Fibroblast of skin of right quadriceps (primary cell): ENCODE measurements at regions not wholly inside any gene's neighbourhood (a gene's known extent, or its start where the extent isn't known, plus 50 kb on each side); places are given as distances from the start of the nearest gene placed in this dataset.
"Not testable (repeated sequence)": the region's sequence is repeated elsewhere in the genome, so short reads cannot be mapped to it uniquely, and the experiment has no call there.

Experiments used
- DNase-seq: peaks from one replicate; pipeline ENCODE4 v3.0.0-alpha.2; 2013

DNA sequence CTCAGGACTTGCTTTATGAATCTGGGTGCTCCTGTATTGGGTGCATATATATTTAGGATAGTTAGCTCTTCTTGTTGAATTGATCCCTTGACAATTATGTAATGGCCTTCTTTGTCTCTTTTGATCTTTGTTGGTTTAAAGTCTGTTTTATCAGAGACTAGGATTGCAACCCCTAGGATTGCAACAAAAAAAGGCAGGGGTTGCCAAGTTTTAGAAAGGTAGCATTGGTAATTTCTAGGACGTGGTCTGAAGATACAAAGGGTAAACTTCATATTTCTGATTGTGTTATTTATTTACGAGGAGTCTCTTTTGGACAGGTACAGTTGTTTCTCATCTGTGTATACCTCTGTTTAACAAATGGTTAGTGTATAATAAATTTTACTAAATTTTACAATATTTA is 433.7 kb downstream of the BTG1 start:
- DNase-seq = not testable (repeated sequence)

DNA sequence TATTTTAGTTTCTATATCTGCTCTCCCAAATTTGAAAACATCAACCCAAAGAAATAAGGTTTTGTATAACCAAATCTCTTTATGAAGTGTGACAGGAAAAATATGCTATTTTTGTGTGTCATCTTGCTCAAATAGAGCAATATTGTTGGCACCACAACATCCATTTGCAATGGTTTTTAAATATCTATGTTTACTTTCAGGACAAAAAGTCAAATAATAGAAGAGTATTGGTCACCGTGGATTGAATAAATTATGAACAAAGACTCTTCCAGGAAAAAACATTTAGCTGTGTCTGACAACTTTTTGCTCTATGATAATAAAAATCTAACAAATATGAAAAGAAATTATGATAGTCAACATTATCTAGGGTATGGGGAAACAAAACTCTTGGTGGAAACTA is 439.2 kb downstream of the BTG1 start:
- DNase-seq = no peak

DNA sequence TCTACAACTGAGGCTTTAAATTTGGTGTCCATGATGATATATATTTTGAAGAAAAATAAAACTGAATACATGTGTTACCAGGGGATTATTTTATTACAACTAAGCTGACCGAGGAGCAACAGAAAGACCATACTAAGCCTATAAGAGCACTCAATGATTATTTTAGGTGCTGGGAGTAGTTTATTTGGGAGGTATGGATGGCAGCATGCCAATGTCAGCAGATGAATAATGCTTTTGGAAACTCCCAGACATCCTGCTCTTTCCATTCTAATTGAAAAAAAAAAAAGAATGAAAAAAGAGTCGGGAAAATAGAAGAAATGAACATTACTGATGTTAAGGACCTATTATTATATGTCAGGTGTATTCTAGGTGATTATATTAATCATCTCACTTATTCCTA is 441.2 kb downstream of the BTG1 start:
- DNase-seq = peak; percentile 48

DNA sequence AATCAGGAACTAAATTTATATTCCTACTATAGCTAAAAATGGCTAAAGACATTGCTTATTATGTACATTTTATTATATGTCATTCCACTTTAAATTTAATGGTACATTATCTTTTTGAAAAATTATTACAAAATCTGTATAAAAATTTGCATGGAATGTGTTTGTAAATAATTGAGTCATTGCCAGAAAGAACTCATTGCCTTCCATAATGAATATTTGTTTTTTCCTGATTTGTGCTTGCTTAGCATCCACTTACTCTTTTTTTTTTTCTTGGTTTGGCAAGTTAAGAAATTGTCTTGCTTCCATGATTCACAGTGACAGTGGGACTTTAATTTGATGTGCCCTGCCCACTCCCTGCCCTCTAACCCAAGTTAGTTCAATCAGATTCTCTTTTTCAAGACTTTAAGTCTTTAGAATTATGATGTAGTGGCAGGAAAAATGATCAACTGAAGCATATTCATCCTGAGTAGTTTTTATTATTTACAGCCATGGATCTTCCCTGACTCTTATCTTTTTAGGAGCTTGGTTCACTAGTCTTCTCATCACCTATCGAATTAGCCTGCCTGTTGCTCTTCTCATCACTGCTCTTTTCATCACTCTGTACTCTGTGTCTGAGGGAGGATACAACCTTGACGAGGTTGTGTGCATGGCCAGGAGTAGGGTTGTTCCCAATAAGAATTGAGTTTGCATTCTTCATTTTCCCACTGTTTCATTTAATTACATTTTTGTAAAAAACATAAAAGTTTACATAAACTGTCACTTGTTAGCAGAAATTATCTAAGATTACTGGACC is 442.0 kb downstream of the BTG1 start:
- no peak for DNase-seq

DNA sequence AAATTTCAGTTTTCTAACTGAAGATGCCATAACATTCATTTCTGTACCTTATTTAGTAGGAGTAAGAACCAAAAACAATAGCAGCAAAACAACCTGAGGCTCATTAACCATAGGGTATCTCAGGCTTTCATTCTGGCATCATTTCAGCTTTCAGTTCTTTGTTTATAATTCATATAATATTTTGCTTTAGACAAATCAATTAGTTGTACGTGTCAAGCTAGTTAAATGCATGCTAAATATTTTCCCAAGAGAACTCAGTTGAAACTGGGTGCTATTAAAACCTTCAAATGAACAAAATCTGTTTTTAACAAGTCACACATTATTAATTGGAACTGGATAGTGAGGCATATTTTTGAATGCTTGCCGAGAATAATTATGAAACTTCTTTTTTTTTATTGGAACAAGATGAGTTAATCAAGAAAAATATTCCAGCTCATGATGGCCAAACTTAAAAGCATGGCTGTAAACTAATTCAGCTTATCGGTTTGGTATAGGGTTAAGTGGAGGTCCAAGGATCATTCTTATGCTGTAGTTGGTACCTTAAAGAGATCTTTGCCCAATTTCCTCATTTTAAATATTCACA is 442.7 kb downstream of the BTG1 start:
- DNase-seq = no peak

DNA sequence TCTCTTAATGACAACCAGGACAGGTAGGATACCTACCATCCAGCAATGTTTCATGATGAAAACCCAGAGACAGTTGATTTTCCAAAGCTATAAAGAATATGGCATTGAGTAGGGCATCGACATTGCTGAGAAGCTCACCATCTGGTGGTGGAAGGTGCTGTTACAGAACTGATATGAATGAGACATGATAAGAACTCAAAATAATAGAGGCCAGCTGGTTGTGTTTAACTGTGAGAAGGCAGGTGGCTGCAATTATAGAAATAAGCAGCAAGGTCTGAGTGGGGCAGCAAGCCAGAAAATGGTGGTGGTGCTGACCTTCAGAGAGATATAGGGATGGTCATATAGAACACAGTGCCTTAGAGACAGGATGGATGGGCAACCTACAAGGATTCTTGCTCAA is 449.7 kb downstream of the BTG1 start:
- no peak for DNase-seq

DNA sequence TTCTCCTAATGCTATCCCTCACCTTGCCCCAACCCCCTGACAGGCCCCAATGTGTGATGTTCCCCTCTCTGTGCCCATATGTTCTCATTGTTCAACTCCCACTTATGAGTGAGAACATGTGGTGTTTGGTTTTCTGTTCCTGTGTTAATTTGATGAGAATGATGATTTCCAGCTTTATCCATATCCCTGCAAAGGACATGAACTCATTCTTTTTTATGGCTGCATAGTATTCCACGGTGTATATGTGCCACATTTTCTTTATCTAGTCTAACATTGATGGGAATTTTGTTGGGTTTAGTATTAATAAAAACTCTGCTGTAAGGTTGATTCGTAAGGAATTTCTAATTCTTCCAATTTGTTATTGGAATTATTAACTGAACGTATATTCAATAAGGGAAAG is 450.2 kb downstream of the BTG1 start:
- not testable (repeated sequence) for DNase-seq

DNA sequence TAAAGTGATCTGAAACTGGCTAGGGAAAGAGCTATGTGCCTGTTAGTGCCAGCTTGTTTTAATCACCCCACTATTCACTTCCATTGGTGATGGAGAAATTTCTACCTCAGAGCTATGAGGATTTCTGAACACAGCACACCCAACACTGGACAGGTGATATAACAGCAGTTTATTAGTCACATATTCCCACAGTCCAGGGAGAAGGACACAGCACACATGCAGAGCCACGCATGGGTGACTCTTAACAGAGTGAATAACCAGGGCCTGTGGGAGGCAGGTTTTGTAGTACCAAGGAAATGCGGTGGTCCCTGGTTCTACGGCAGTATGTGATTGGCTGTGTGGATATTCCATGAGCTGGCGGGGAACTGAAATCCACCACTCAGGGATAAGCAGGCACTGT is 455.1 kb downstream of the BTG1 start:
- no peak for DNase-seq

DNA sequence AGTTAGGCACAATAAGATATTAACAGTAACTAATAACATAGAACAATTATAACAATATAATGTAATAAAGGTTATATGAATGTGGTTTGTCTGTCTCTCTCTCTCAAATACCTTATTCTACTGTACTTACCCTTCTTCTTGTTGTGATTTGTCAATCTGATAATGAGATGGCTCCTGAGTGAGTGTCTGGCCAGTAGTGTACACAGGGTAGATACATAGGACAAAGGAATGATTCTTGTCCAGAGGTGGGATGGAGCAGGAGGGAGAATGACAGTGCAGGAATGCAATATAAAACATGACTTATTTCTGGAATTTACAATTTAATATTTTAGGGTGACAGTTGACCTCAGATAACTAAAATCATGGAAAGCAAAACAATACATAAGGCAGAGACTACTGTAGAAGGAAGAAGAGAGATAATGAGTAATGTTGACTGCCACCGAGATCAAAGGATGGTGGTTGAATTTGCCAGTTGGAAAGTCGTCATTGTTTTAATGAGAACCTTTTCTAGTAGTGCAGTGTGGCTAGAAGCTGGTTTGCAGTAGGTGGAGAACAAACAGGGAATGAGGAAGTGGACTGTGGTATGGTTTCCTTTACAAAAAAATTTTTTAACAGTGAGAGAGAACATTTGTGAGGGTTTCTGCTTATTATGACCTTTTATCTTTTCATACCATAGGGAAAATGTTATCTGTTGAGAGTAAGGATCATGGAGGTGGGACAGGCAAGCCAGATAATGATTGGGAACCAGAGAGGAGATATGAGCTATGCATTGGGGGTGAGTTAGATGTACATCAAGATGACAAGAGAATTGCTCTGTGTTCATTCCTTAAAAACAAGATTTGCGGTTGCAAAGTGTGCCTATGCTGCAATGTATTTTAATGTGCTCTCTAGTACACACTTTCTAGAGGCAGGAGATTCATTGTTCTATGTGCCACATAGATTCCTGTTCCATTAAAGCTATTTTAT is 458.3 kb downstream of the BTG1 start:
- DNase-seq = peak; percentile 12

DNA sequence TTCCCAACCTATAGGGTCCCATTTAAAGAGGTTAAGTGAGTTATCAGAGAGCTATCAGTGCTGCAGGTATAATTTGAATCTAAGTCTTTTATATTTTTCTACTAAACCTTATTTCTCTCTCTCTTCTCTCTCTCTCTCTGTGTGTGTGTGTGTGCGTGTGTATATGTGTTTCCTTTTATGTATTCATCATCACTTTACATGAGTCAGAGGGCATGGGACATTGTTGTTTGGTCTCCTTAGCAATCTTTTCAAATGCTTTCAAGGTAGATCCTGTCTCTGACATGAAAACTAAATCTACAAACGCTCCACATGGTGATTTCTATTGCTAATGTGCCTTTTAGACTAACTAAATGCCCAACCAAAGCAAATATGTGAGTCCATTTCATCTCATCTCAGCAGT is 459.7 kb downstream of the BTG1 start:
- peak; percentile 9 for DNase-seq

DNA sequence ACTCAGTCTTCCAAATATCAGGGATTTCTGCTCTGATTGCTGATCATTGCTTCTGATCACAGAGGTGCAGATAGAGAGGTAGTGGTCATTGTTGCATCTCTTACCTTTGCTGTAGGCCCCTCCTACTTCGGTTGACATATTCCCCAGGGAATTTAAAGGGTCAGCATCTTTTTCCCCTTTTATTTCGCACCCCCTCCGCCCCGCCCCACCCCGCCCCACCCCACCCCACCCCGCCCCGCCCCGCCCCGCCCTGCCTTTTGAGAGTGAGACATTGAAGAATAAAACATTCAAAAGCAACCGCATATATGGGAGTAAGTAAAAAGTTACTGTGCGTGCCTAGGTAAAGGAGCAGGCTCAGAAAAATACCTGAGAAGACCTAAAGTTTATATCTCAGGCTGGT is 463.9 kb downstream of the BTG1 start:
- DNase-seq = no peak

DNA sequence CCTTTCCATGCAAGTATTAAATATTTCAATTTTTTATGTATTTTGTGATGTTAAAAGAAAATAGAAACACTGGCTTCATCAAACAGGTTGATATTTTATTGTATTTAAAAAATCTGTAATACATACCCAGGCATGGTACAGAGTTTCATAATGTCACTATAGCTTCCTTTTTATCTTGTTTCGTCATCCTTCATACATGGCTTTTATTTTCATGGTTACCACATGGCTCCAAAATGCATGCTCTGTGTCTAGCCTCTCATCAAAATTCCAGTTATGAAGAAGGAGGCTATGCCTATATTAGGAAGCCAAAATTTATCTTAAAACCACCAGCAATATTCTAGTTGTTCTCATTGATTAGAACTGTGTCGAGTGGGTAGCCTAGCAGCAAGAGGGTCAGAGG is 464.8 kb downstream of the BTG1 start:
- no peak for DNase-seq

DNA sequence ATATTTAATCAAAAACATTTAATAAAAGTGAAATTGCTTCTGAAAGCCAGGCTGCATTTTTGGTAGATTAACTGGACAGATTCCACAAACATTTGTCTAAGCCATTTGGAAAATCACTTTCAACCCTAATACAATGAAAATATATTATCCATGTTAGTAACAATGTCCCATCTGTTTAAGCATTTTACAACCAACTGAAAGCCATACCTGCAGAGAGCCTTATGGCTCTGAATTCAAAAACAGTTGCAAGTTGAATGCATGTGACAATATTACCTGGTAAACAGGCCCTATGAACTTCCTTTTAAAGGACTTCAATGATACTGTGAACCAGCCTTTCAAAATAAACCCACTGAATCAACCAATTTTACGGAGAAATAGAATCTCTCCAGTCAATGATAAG is 468.1 kb downstream of the BTG1 start:
- no peak for DNase-seq

DNA sequence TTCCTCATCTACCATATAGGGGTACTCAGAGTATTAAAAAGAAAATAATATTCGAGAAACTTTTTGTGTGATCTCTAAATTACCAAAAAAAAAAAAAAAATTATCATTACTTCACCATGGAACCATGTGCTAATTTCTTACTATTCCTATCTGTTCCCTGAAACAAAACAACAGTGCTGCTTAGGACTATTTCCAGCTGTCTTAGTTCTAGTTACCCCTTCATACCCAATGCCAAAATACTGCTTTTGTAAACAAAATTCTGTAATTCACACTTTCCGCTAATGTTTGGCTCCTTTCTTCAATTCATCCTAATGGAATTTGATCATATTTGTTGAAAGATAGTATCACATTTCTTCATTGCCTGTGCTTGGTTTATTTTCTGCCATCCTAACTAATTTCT is 470.2 kb downstream of the BTG1 start:
- no peak for DNase-seq

DNA sequence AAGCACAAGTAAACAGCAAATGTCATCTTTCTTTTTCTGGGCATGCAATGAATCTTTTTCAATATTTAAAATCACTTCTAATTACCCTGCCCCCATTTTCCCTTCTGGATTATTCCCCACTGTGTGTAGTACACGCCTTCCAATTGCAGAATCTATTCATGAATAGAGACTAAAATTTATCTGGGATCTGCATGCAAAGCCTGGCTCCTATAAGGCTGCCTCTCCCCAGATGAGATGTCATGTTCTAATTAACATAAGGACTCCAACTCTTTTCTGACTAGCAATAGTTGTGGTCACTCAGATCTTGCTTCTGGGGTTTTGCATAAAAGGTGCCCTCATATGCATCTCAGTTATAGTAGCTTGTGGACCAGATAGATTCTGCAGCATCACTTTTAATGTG is 473.5 kb downstream of the BTG1 start:
- DNase-seq = no peak

DNA sequence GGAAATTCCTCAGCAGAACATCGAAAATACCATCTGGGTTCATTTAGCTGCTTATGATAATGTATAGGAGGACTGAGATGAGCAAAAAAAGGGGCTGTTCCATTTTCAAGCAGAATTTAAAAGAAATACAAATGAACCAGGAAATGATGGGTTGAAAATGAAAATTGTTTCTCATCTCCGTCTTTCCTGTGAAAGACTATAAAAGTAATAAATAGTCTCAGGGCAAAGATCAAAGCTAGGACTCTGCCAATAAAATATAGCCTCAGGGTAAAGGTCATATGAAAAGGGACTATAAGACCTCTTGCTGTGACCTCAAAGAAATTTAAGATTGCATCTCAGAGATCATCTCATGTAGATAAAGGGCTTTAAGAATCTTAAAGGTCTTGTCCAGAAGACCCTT is 478.0 kb downstream of the BTG1 start:
- DNase-seq = no peak

DNA sequence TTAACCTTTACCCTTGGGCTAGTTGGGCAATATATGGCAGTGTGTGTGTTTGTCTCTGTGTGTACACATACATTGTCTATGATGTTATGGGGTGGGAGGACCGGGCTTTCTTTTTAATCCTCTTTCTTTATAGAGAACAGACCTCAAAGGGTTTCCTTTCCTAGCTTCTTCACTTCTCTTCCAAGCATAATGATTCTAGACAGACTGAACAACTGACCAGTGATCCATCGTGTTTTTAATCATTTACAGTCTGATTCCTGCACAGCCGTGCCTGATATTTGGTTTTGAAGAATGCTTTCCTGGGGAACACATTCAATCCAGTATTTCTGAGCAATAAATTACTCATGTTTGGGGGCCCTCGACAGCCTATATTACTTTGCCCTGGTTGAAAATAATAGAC is 481.1 kb upstream of the DCN start:
- DNase-seq = no peak

DNA sequence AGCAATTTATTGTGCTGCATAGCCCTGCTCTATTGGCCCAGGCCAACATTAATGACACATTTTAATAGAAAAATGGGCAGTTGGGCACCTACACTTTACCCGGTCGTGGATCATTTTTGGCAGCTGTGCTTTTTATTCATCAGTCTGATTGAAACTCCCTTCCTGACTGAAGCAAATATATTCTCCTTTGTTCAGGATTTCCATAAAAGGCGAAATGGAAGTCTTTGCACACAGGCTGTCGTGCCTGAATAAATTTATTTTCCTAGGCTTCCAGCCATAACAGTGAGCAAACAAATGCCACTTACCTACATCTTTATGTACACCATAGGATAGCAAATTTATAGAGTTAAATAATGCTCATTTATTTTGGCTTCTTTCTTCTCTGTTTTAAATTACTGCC is 480.7 kb upstream of the DCN start:
- DNase-seq = no peak

DNA sequence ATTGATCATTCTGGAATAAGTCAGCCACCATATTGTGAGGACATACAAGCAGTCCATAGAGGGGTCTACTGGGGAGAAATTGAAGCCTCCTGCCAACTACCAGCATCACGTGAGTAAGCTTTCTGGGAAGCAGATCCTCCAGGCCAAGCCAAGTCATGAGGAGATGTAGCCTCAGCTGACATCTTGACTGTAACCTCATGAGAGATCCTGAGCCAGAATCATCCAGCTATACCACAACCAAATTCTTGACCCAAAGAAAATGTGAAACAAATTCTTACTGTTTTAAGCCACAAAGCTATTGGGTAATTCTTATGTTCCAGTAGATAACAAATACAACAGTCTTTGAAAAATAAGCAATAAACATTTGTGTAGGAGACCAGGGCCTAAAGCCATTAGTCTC is 479.4 kb upstream of the DCN start:
- no peak for DNase-seq

DNA sequence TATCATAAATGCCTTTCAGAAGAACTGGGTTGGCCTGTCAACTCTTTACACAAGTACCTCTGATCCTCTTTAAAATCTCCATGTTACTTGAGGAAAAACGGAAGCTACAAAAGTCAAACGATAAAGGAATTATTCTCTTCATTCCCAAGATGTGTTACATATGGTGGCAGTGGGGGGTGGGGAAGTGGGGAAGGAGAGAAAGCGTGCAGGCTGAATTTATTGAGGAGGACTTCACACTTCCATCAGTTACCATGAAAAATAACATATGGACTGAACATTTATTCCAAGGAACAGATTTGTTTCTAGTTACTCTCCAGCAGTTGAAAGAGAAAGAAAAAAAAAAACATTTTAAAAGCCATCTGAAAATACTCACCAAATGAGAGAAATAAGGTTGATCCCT is 474.4 kb upstream of the DCN start:
- no peak for DNase-seq

DNA sequence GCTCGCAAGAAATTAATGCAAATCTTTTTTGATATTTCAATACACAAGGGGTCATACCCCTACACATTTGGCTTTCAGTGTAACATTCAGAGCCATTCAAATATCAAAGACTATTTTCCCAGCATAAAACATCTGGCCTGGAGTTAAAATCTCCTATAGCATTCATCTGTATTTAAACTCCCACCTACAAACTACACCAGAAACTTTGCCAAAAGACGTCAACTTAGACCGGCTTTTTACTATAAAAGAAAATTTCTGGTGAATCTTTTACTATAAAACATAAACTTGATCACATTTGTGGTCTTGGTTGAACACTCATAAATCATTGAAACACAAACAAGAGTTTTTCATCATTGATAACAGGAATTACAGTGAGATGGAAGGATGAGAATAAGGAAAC is 473.3 kb upstream of the DCN start:
- DNase-seq = no peak

DNA sequence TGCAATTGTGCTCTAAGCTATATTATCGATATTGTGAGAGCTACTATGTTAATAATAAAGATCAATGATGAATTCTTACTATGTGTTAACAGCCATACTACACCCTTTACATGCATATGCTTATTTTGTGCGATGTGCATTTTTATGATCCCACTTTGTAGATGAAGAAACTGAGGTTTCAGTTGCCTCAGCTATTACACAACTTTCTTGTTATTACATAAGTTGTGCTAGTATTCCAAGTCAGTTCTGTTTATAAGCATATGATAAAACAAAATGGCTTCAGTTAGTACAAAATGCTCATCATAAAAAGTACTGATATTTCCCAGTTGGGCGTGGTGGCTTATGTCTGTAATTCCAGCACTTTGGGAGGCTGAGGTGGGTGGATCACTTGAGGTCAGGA is 471.5 kb upstream of the DCN start:
- no peak for DNase-seq

DNA sequence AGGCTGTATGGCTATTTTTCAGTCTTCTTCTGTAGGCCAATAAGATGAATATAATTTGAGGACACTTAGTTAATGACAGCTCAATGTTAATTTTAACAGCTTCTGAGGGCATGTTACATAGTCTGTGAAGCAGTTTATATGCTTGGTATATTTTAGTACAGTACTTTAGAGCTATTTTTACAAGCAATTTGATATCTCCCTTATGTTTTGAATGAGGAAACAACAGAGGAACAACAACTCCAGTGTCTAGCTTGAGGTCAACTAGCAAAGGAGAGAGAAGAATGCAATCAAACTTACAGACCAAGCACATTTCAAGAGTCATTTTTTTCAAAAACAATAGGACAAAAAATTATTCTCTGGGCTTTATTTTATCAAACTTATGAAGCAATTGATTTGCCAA is 469.1 kb upstream of the DCN start:
- no peak for DNase-seq

DNA sequence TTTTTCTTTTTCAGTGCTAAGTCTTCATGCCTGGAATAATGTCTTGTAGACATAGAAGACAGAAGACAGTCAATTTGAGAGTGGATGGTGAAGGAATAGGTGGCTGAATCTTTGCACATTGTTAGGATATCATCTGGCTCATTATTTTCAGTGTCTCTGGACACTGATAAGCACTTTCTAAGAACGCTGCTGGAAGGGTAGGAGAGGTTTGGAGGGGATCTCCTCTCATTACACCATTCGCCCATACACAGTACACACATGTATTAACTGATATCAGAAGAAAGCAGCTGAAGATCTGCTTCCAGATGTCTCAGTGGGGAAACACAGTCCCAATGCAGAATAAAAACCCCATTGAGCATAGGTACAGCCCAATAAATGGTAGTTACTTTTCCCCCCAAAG is 461.1 kb upstream of the DCN start:
- no peak for DNase-seq
